ENCODE measurements at regions not wholly inside any gene's neighbourhood (a gene's known extent, or its start where the extent isn't known, plus 50 kb on each side); places are given as distances from the start of the nearest gene placed in this dataset.
A peak's percentile ranks its signal among the peaks of the same experiment; 100 is the strongest.

DNA sequence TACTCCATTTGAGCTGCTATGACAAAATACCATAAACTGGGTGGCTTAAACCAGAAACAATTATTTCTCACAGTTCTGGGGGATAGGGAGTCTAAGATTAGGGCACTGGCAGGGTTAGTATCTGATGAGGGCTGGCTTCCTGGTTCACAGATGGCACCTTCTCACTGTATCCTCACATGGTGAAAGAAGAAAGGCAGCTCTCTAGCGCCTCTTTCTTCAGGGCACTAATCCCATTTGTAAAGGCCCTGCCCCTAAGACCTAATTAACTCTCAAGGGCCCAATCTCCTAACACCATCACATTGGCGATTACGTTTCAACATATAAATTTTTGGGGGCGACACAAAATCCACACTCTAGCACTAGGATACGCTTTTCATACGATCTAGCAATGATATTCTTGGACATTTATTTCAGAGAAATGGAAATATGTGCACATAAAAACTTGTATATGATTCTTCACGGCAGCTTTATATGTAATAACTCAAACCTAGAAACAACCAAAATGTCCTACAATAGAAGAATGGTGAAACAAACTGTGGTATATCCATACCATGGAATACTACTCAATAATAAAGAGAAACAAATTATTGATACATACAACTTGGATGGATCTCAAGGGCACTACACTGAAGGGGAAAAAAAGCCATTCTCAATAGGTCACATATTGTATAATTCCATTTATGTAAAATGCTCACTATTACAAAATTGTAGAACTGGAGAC is 111.0 kb downstream of the BCL2L11 start:
- TF ChIP-seq, protein P1, sequence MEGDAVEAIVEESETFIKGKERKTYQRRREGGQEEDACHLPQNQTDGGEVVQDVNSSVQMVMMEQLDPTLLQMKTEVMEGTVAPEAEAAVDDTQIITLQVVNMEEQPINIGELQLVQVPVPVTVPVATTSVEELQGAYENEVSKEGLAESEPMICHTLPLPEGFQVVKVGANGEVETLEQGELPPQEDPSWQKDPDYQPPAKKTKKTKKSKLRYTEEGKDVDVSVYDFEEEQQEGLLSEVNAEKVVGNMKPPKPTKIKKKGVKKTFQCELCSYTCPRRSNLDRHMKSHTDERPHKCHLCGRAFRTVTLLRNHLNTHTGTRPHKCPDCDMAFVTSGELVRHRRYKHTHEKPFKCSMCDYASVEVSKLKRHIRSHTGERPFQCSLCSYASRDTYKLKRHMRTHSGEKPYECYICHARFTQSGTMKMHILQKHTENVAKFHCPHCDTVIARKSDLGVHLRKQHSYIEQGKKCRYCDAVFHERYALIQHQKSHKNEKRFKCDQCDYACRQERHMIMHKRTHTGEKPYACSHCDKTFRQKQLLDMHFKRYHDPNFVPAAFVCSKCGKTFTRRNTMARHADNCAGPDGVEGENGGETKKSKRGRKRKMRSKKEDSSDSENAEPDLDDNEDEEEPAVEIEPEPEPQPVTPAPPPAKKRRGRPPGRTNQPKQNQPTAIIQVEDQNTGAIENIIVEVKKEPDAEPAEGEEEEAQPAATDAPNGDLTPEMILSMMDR (IDR thresholded peaks at IDR 0.05), result peak in 1 of 6 experiments; percentile 13
- TF ChIP-seq POLR2A (IDR thresholded peaks at IDR 0.05), result no peak

All from esophagus squamous epithelium (tissue), 4 donors.